ENCODE measurements at regions not wholly inside any gene's neighbourhood (a gene's known extent, or its start where the extent isn't known, plus 50 kb on each side); places are given as distances from the start of the nearest gene placed in this dataset.

DNA sequence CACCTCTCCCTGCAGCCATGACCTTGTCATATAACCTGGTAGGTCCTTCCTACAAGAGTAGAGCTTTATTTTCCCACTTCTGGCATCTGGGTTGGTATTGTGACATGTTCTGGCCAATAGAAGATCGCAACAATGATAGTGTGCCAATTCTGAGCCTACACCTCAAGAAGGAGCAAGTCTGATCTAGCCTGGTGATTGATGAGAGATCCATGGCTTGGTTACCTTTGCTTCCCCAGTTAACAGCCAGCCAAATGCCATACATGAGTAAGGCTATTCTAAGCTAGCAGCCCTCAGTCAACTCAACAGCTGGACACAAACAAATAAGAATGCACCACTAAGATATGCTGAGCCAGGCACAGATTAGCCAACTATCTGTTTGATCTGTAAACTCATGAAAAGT is 226.7 kb downstream of the LMO4 start:
- H3K27ac ChIP-seq (ENCODE audit: low read depth, low read length): no peak overlapping the region
- H3K27me3 ChIP-seq (ENCODE audit: control insufficient read depth in 5 of 5, insufficient read depth in 4 of 5, low read length in 5 of 5): no peaks in the 10 kb centered on the region
- no peak overlapping the region for H3K9ac ChIP-seq (ENCODE audit: low read length in 5 of 5)
- no peaks in the 10 kb centered on the region for H3K4me1 ChIP-seq (ENCODE audit: control insufficient read depth in 5 of 5, insufficient read depth in 5 of 5, low read length in 5 of 5)
- no peaks in the 10 kb centered on the region for H3K36me3 ChIP-seq (ENCODE audit: control insufficient read depth in 5 of 5, insufficient read depth in 5 of 5, low read length in 5 of 5)
- no peaks in the 10 kb centered on the region for H3K9me3 ChIP-seq (ENCODE audit: control insufficient read depth in 5 of 5, low read length in 5 of 5)
- H3K4me3 ChIP-seq (ENCODE audit: low read depth in 1 of 5, low read length in 5 of 5): no peak overlapping the region

DNA sequence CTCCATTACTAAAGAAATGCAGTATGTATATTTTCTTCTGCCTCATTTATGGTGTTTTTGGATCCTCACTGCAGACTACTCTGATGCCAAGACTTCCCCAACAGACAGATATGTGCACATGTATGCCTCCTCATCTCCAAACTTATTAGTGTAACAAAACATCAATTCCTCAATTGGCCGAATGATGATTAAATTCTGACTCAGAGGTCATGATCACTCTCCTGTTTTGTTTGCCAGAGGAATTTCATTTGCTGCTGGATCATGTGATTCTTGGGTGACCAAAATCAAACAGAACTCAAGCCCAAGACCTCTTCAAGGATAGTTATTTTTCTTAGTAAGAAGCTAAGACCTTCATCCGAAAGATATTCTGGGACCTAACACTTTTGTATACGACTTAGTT is 227.6 kb downstream of the LMO4 start:
- no peaks in the 10 kb centered on the region for H3K4me1 ChIP-seq (ENCODE audit: control insufficient read depth in 5 of 5, insufficient read depth in 5 of 5, low read length in 5 of 5)
- H3K9me3 ChIP-seq (ENCODE audit: control insufficient read depth in 5 of 5, low read length in 5 of 5): no peaks in the 10 kb centered on the region
- H3K9ac ChIP-seq (ENCODE audit: low read length in 5 of 5): no peak overlapping the region
- no peak overlapping the region for H3K27ac ChIP-seq (ENCODE audit: low read depth, low read length)
- no peaks in the 10 kb centered on the region for H3K27me3 ChIP-seq (ENCODE audit: control insufficient read depth in 5 of 5, insufficient read depth in 4 of 5, low read length in 5 of 5)
- no peaks in the 10 kb centered on the region for H3K36me3 ChIP-seq (ENCODE audit: control insufficient read depth in 5 of 5, insufficient read depth in 5 of 5, low read length in 5 of 5)
- no peak overlapping the region for H3K4me3 ChIP-seq (ENCODE audit: low read depth in 1 of 5, low read length in 5 of 5)

DNA sequence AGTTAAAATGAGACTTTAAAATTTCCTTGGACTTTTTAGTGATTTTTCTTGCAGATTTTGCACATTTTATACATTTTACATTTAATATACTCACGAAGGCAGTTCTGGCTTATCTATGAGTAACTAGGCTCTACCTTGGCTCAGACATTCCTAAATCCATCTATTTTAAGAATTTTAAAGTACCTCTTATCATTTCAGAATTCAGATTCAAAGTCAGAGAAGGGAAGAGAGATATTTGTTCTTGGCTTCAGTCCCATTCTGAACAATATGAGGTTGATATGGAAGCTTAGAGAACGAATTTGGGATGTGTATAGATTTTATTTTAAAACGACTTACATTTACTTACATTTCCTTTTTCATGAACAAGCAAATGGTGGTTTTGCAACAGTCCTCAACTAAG is 230.2 kb downstream of the LMO4 start:
- Histone ChIP-seq H3K4me1 (ENCODE audit: control insufficient read depth in 5 of 5, insufficient read depth in 5 of 5, low read length in 5 of 5) (no peaks in the 10 kb centered on the region), H3K27ac (ENCODE audit: low read depth, low read length) (no peak overlapping the region), H3K9ac (ENCODE audit: low read length in 5 of 5) (no peak overlapping the region), H3K4me3 (ENCODE audit: low read depth in 1 of 5, low read length in 5 of 5) (no peak overlapping the region), H3K9me3 (ENCODE audit: control insufficient read depth in 5 of 5, low read length in 5 of 5) (no peaks in the 10 kb centered on the region), H3K36me3 (ENCODE audit: control insufficient read depth in 5 of 5, insufficient read depth in 5 of 5, low read length in 5 of 5) (no peaks in the 10 kb centered on the region), H3K27me3 (ENCODE audit: control insufficient read depth in 5 of 5, insufficient read depth in 4 of 5, low read length in 5 of 5) (no peaks in the 10 kb centered on the region)

DNA sequence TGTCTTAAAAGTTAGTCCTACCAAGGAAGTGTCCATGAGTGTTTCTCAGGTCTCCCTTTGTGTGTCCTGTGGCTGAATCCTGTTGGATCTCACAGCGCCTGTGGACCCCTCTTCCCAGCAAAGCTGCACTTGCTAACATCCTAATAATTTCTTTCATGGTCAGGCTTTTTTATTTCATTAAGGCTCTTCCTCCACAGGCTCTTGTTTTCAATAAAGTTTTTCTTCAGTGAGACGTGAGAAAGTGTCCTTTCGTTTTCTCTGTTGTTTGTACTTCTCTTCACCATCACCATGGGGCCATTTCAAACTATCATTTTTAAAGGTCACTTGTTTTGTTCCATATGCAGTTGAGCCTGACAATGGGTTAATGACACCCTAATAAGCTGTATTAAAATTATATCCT is 231.5 kb downstream of the LMO4 start:
- no peak overlapping the region for H3K4me3 ChIP-seq (ENCODE audit: low read depth in 1 of 5, low read length in 5 of 5)
- H3K4me1 ChIP-seq (ENCODE audit: control insufficient read depth in 5 of 5, insufficient read depth in 5 of 5, low read length in 5 of 5): no peaks in the 10 kb centered on the region
- H3K27me3 ChIP-seq (ENCODE audit: control insufficient read depth in 5 of 5, insufficient read depth in 4 of 5, low read length in 5 of 5): no peaks in the 10 kb centered on the region
- H3K9me3 ChIP-seq (ENCODE audit: control insufficient read depth in 5 of 5, low read length in 5 of 5): no peaks in the 10 kb centered on the region
- no peaks in the 10 kb centered on the region for H3K36me3 ChIP-seq (ENCODE audit: control insufficient read depth in 5 of 5, insufficient read depth in 5 of 5, low read length in 5 of 5)
- H3K9ac ChIP-seq (ENCODE audit: low read length in 5 of 5): no peak overlapping the region
- H3K27ac ChIP-seq (ENCODE audit: low read depth, low read length): no peak overlapping the region

DNA sequence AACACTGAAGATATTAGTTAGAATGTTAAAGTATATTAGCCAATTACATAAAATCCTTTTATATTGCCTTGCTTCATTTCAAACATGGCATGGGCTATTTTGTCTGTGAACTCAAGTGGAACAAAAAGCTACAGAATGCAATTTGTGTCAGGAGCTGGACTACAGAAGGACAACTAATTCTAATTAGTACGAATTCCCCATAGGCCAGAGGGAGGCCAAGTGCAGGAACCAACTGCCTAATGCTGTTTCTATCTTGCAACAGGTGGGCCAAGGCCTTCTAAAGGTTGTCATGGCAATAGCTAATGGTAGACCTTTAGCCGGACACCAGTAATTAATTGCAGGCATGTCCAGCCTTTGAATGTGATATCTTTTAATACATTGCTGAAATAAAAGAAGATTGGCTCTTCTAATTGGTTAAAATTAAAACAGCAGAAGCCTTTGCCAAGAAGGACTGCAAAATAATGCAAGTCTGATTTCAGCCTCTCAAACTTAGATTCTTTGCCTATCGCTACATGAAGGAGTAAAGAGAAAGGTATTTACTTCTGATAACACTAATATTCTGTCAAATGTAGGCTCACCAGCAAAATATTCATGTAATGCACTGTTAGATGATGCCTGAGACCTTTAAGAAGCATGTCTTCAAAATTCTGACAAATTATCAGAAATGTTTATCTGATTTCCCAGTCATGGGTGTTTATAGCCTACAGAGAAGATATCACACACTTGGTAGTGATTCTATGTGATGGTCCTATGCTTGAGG is 232.1 kb downstream of the LMO4 start:
- Histone ChIP-seq H3K27ac (ENCODE audit: low read depth, low read length) (no peak overlapping the region), H3K36me3 (ENCODE audit: control insufficient read depth in 5 of 5, insufficient read depth in 5 of 5, low read length in 5 of 5) (no peaks in the 10 kb centered on the region), H3K4me3 (ENCODE audit: low read depth in 1 of 5, low read length in 5 of 5) (no peak overlapping the region), H3K27me3 (ENCODE audit: control insufficient read depth in 5 of 5, insufficient read depth in 4 of 5, low read length in 5 of 5) (no peaks in the 10 kb centered on the region), H3K4me1 (ENCODE audit: control insufficient read depth in 5 of 5, insufficient read depth in 5 of 5, low read length in 5 of 5) (no peaks in the 10 kb centered on the region), H3K9ac (ENCODE audit: low read length in 5 of 5) (no peak overlapping the region), H3K9me3 (ENCODE audit: control insufficient read depth in 5 of 5, low read length in 5 of 5) (no peaks in the 10 kb centered on the region)

DNA sequence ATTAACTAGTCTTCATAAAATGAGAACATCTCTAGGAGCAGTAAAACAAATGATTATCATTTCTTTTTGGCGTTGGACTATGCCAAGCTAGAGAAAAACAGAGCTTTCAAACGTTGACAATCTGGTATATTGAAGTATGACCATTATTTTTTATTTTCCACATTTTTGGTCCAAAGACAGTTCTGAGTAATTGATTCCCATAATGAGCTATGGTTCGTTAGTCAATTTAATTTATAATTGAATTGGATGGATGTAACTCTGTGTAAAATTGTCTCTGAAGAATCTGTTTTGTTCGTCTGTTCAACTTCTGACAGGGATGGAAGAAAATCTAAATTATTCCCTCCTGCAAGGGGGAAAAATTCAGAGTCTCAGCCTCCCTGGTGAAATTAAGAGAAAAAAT is 234.5 kb downstream of the LMO4 start:
- Histone ChIP-seq H3K36me3 (ENCODE audit: control insufficient read depth in 5 of 5, insufficient read depth in 5 of 5, low read length in 5 of 5) (no peaks in the 10 kb centered on the region), H3K4me3 (ENCODE audit: low read depth in 1 of 5, low read length in 5 of 5) (no peak overlapping the region), H3K27ac (ENCODE audit: low read depth, low read length) (no peak overlapping the region), H3K27me3 (ENCODE audit: control insufficient read depth in 5 of 5, insufficient read depth in 4 of 5, low read length in 5 of 5) (no peaks in the 10 kb centered on the region), H3K9ac (ENCODE audit: low read length in 5 of 5) (no peak overlapping the region), H3K4me1 (ENCODE audit: control insufficient read depth in 5 of 5, insufficient read depth in 5 of 5, low read length in 5 of 5) (no peaks in the 10 kb centered on the region), H3K9me3 (ENCODE audit: control insufficient read depth in 5 of 5, low read length in 5 of 5) (no peaks in the 10 kb centered on the region)

DNA sequence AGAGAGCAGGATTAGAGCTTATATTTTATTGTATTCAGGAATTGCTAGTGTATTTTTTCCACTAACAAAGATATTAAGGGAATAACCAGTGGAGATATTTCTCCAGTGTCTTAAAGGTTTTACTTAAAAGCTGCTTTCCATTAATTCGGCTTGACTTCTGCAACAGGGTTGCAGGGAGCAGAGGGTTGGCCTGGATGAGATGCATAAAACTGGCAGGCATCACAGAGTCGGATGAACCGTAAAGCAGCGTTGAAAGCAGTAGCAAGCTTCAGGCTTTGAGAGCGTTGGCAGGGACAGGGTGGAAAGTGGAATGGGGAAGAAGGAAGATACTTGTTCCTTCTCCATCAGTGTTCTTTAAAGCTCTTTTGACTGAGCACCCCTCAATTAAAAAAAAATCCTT is 237.2 kb downstream of the LMO4 start:
- Histone ChIP-seq H3K27me3 (ENCODE audit: control insufficient read depth in 5 of 5, insufficient read depth in 4 of 5, low read length in 5 of 5) (no peaks in the 10 kb centered on the region), H3K9ac (ENCODE audit: low read length in 5 of 5) (no peak overlapping the region), H3K4me1 (ENCODE audit: control insufficient read depth in 5 of 5, insufficient read depth in 5 of 5, low read length in 5 of 5) (no peaks in the 10 kb centered on the region)

DNA sequence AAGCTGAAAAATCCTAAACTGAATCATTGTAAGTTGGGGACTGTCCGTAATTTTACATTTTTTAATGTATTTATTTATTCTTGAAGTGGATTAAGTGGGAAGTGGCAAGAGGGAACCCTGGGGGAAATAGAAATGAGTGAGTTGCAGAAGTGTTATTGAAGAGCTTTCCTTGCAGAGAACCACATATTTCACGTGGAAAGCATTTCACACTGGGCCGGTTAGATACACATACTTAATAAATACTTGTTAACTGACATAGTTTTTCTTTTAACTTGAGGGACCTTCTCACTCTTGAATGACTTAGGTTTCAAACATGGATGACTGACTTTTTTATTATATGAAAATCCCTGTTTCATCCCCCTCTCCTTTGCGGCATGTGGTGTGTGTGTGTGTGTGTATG is 239.3 kb downstream of the LMO4 start:
- Histone ChIP-seq H3K9ac (ENCODE audit: low read length in 5 of 5) (no peak overlapping the region), H3K27ac (ENCODE audit: low read depth, low read length) (no peak overlapping the region), H3K4me3 (ENCODE audit: low read depth in 1 of 5, low read length in 5 of 5) (no peak overlapping the region), H3K9me3 (ENCODE audit: control insufficient read depth in 5 of 5, low read length in 5 of 5) (no peaks in the 10 kb centered on the region), H3K4me1 (ENCODE audit: control insufficient read depth in 5 of 5, insufficient read depth in 5 of 5, low read length in 5 of 5) (no peaks in the 10 kb centered on the region), H3K36me3 (ENCODE audit: control insufficient read depth in 5 of 5, insufficient read depth in 5 of 5, low read length in 5 of 5) (no peaks in the 10 kb centered on the region), H3K27me3 (ENCODE audit: control insufficient read depth in 5 of 5, insufficient read depth in 4 of 5, low read length in 5 of 5) (no peaks in the 10 kb centered on the region)

More for the DNA sequence above, 237.2 kb downstream of the LMO4 start:
- Histone ChIP-seq H3K9me3 (ENCODE audit: control insufficient read depth in 5 of 5, low read length in 5 of 5) (no peaks in the 10 kb centered on the region), H3K27ac (ENCODE audit: low read depth, low read length) (no peak overlapping the region), H3K36me3 (ENCODE audit: control insufficient read depth in 5 of 5, insufficient read depth in 5 of 5, low read length in 5 of 5) (no peaks in the 10 kb centered on the region), H3K4me3 (ENCODE audit: low read depth in 1 of 5, low read length in 5 of 5) (no peak overlapping the region)

DNA sequence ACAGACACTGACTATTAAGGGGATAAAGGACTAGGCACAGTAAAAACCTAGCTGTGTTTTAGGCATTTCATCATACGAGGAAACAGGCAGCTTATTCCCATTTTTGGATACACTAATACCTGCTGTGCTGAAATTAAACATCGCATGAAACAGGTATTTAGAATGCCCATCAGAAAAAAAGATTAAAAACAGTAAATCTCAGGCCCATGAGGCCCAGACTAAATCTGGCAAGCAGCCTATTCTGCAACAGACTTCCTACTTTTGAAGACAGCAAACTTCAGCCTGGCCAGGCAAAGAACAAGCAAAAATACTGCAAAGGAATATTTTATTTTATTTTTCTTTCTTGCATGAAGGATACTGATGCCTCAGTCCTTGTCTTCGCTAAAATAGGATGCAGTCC is 240.2 kb downstream of the LMO4 start:
- no peaks in the 10 kb centered on the region for H3K36me3 ChIP-seq (ENCODE audit: control insufficient read depth in 5 of 5, insufficient read depth in 5 of 5, low read length in 5 of 5)
- no peaks in the 10 kb centered on the region for H3K27me3 ChIP-seq (ENCODE audit: control insufficient read depth in 5 of 5, insufficient read depth in 4 of 5, low read length in 5 of 5)
- H3K4me1 ChIP-seq (ENCODE audit: control insufficient read depth in 5 of 5, insufficient read depth in 5 of 5, low read length in 5 of 5): no peaks in the 10 kb centered on the region
- no peak overlapping the region for H3K27ac ChIP-seq (ENCODE audit: low read depth, low read length)
- H3K9ac ChIP-seq (ENCODE audit: low read length in 5 of 5): no peak overlapping the region
- H3K9me3 ChIP-seq (ENCODE audit: control insufficient read depth in 5 of 5, low read length in 5 of 5): no peaks in the 10 kb centered on the region
- H3K4me3 ChIP-seq (ENCODE audit: low read depth in 1 of 5, low read length in 5 of 5): no peak overlapping the region

DNA sequence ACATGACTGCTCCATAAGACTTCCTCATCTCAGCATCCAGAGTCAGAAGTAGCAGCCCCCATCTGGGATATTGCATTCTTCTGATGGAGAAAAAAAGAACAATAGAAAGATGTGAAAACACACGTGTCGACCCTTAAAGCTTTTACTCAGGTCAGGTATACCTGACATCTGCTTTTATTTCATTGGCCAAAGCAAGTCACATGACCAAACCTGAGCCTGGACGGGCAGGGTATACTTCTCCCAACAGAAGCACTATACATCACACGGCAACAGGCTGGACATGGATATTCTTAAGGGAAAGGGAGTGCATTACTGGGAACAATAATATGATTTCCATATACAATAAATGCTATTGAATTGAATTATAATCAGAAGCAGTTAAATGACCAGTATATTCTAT is 243.3 kb downstream of the LMO4 start:
- Histone ChIP-seq H3K4me1 (ENCODE audit: control insufficient read depth in 5 of 5, insufficient read depth in 5 of 5, low read length in 5 of 5) (no peaks in the 10 kb centered on the region), H3K9me3 (ENCODE audit: control insufficient read depth in 5 of 5, low read length in 5 of 5) (no peaks in the 10 kb centered on the region), H3K27ac (ENCODE audit: low read depth, low read length) (no peak overlapping the region), H3K36me3 (ENCODE audit: control insufficient read depth in 5 of 5, insufficient read depth in 5 of 5, low read length in 5 of 5) (no peaks in the 10 kb centered on the region), H3K4me3 (ENCODE audit: low read depth in 1 of 5, low read length in 5 of 5) (no peak overlapping the region), H3K9ac (ENCODE audit: low read length in 5 of 5) (no peak overlapping the region), H3K27me3 (ENCODE audit: control insufficient read depth in 5 of 5, insufficient read depth in 4 of 5, low read length in 5 of 5) (no peaks in the 10 kb centered on the region)

DNA sequence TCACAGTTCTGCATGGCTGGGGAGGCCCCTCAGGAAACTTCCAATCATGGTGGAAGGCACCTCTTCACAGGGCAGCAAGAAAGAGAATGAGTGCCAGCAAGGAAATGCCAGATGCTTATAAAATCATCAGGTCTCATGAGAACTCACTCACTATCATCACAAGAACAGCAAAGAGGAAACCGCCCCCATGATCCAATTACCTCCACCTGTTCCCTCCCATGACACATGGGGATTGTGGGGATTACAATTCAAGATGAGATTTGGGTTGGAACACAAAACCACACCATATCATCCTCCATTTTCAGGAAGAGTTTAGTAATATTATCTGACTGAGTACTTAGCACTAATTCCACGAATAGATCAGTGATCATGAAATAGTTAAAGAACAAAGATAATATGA is 244.2 kb downstream of the LMO4 start:
- Histone ChIP-seq H3K9me3 (ENCODE audit: control insufficient read depth in 5 of 5, low read length in 5 of 5) (no peaks in the 10 kb centered on the region), H3K4me1 (ENCODE audit: control insufficient read depth in 5 of 5, insufficient read depth in 5 of 5, low read length in 5 of 5) (no peaks in the 10 kb centered on the region), H3K4me3 (ENCODE audit: low read depth in 1 of 5, low read length in 5 of 5) (no peak overlapping the region), H3K27me3 (ENCODE audit: control insufficient read depth in 5 of 5, insufficient read depth in 4 of 5, low read length in 5 of 5) (no peaks in the 10 kb centered on the region), H3K9ac (ENCODE audit: low read length in 5 of 5) (no peak overlapping the region), H3K36me3 (ENCODE audit: control insufficient read depth in 5 of 5, insufficient read depth in 5 of 5, low read length in 5 of 5) (no peaks in the 10 kb centered on the region), H3K27ac (ENCODE audit: low read depth, low read length) (no peak overlapping the region)

Measured in subcutaneous abdominal adipose tissue (tissue), 5 donors.